Neural cell (in vitro differentiated cells): ENCODE measurements at regions not wholly inside any gene's neighbourhood (a gene's known extent, or its start where the extent isn't known, plus 50 kb on each side); places are given as distances from the start of the nearest gene placed in this dataset.

Source experiments
- CTCF ChIP-seq: fragments of 450-650 bp; IDR thresholded peaks from 2 replicates; pipeline ENCODE4 v1.5.1; 2014; ENCODE audit warnings: antibody characterized with exemption, mild to moderate bottlenecking, moderate library complexity; ENCODE audit not compliant: poor library complexity, severe bottlenecking
- EP300 ChIP-seq: fragments of 450-650 bp; conservative IDR thresholded peaks from 2 replicates; pipeline ENCODE4 v1.6.1; 2014; ENCODE audit warnings: antibody characterized with exemption, mild to moderate bottlenecking, moderate library complexity; ENCODE audit not compliant: poor library complexity, severe bottlenecking
- EZH2 ChIP-seq: fragments of 200-600, 300-800 bp; shearing (Covaris generic), sonication (generic); IDR thresholded peaks from 2 replicates; pipeline ENCODE4 v1.6.1; 2014; ENCODE audit warnings: antibody characterized with exemption, low read length, borderline replicate concordance, mild to moderate bottlenecking; ENCODE audit not compliant: insufficient read depth, poor library complexity, severe bottlenecking
- POLR2AphosphoS5 ChIP-seq: IDR thresholded peaks from 2 replicates; pipeline ENCODE4 v1.6.1; 2012
- RAD21 ChIP-seq: fragments of 450-650 bp; conservative IDR thresholded peaks from 2 replicates; pipeline ENCODE4 v1.6.1; 2014; ENCODE audit warnings: antibody characterized with exemption, mild to moderate bottlenecking, moderate library complexity
- SMC3 ChIP-seq: fragments of 450-650 bp; conservative IDR thresholded peaks from 2 replicates; pipeline ENCODE4 v1.6.1; 2014; ENCODE audit warnings: antibody characterized with exemption, mild to moderate bottlenecking, moderate library complexity; ENCODE audit not compliant: poor library complexity
- TAF1 ChIP-seq: IDR thresholded peaks from 2 replicates; pipeline ENCODE4 v1.6.1; 2012; ENCODE audit warnings: low read depth
- TF ChIP-seq, protein P1 (sequence below): IDR thresholded peaks from 2 replicates; pipeline ENCODE4 v1.6.1; 2012; ENCODE audit warnings: borderline replicate concordance

- no peak for TF ChIP-seq TAF1
- no peak for TF ChIP-seq CTCF
- no peak for TF ChIP-seq EP300
- TF ChIP-seq POLR2AphosphoS5, result no peak
- no peak for TF ChIP-seq RAD21
- TF ChIP-seq, protein P1, sequence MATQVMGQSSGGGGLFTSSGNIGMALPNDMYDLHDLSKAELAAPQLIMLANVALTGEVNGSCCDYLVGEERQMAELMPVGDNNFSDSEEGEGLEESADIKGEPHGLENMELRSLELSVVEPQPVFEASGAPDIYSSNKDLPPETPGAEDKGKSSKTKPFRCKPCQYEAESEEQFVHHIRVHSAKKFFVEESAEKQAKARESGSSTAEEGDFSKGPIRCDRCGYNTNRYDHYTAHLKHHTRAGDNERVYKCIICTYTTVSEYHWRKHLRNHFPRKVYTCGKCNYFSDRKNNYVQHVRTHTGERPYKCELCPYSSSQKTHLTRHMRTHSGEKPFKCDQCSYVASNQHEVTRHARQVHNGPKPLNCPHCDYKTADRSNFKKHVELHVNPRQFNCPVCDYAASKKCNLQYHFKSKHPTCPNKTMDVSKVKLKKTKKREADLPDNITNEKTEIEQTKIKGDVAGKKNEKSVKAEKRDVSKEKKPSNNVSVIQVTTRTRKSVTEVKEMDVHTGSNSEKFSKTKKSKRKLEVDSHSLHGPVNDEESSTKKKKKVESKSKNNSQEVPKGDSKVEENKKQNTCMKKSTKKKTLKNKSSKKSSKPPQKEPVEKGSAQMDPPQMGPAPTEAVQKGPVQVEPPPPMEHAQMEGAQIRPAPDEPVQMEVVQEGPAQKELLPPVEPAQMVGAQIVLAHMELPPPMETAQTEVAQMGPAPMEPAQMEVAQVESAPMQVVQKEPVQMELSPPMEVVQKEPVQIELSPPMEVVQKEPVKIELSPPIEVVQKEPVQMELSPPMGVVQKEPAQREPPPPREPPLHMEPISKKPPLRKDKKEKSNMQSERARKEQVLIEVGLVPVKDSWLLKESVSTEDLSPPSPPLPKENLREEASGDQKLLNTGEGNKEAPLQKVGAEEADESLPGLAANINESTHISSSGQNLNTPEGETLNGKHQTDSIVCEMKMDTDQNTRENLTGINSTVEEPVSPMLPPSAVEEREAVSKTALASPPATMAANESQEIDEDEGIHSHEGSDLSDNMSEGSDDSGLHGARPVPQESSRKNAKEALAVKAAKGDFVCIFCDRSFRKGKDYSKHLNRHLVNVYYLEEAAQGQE, result no peak
- TF ChIP-seq EZH2, result no peak
- no peak for TF ChIP-seq SMC3
Observed at GRCh38 chr2:160907738-160908137, 252.5 kb upstream of the TANK start.
